H9 (cell line): ENCODE measurements at regions not wholly inside any gene's neighbourhood (a gene's known extent, or its start where the extent isn't known, plus 50 kb on each side); places are given as distances from the start of the nearest gene placed in this dataset.
"Not testable (repeated sequence)": the region's sequence is repeated elsewhere in the genome, so short reads cannot be mapped to it uniquely, and the experiment has no call there.

ENCODE experiments used
- DNase-seq: peaks from one replicate; pipeline ENCODE4 v3.0.0-alpha.2; 2017
- H2AFZ ChIP-seq: one replicate; pipeline ENCODE4 v1.6.1; 2013; ENCODE audit warnings: mild to moderate bottlenecking, low read length, control low read depth, moderate library complexity
- H2AK5ac ChIP-seq: 2 replicates; pipeline ENCODE4 v1.6.1; 2013; ENCODE audit warnings: low read length, control low read depth, mixed read lengths; ENCODE audit not compliant: insufficient read length
- H2BK120ac ChIP-seq: one replicate; pipeline ENCODE4 v1.6.1; 2013; ENCODE audit warnings: low read depth, mild to moderate bottlenecking, low read length, control low read depth, inconsistent platforms; ENCODE audit not compliant: poor library complexity, severe bottlenecking
- H2BK12ac ChIP-seq: 2 replicates; pipeline ENCODE4 v1.6.1; 2013; ENCODE audit warnings: low read length, control low read depth, mixed read lengths, low read depth; ENCODE audit not compliant: insufficient read length
- H2BK15ac ChIP-seq: 2 replicates; pipeline ENCODE4 v1.6.1; 2013; ENCODE audit warnings: low read depth, low read length, control low read depth
- H2BK20ac ChIP-seq: one replicate; pipeline ENCODE4 v1.6.1; 2013; ENCODE audit warnings: low read depth, mild to moderate bottlenecking, low read length, control low read depth, inconsistent platforms; ENCODE audit not compliant: poor library complexity, severe bottlenecking
- H2BK5ac ChIP-seq: 2 replicates; pipeline ENCODE4 v1.6.1; 2013; ENCODE audit warnings: low read length, control low read depth, mixed read lengths; ENCODE audit not compliant: insufficient read length
- H3K14ac ChIP-seq: 2 replicates; pipeline ENCODE4 v1.6.1; 2013; ENCODE audit warnings: low read length, control low read depth; ENCODE audit not compliant: insufficient read depth
- H3K18ac ChIP-seq: 2 replicates; pipeline ENCODE4 v1.6.1; 2013; ENCODE audit warnings: low read depth, mild to moderate bottlenecking, mixed read lengths, low read length, control low read depth; ENCODE audit not compliant: insufficient read length
- H3K23ac ChIP-seq: 2 replicates; pipeline ENCODE4 v1.6.1; 2013; ENCODE audit warnings: low read length, control low read depth, mixed read lengths, low read depth; ENCODE audit not compliant: insufficient read length
- H3K23me2 ChIP-seq: 2 replicates; pipeline ENCODE4 v1.6.1; 2013; ENCODE audit warnings: low read depth, mild to moderate bottlenecking, mixed read lengths, low read length, control low read depth; ENCODE audit not compliant: insufficient read length, poor library complexity, severe bottlenecking
- H3K27ac ChIP-seq: 2 replicates; pipeline ENCODE4 v1.5.1; 2013; ENCODE audit warnings: low read length, control low read depth, mixed read lengths, low read depth; ENCODE audit not compliant: insufficient read length
- H3K27me3 ChIP-seq: 2 replicates; pipeline ENCODE4 v1.6.1; 2013; ENCODE audit warnings: low read length, control low read depth, inconsistent platforms; ENCODE audit not compliant: insufficient read depth
- H3K4ac ChIP-seq: 2 replicates; pipeline ENCODE4 v1.6.1; 2013; ENCODE audit warnings: low read depth, mild to moderate bottlenecking, control low read depth, inconsistent platforms, low read length, moderate library complexity
- H3K4me1 ChIP-seq: 2 replicates; pipeline ENCODE4 v1.6.1; 2013; ENCODE audit warnings: low read length, control low read depth, inconsistent platforms; ENCODE audit not compliant: insufficient read depth
- H3K4me2 ChIP-seq: 2 replicates; pipeline ENCODE4 v1.6.1; 2013; ENCODE audit warnings: low read length, control low read depth, mixed read lengths; ENCODE audit not compliant: insufficient read length, insufficient read depth
- H3K56ac ChIP-seq: 2 replicates; pipeline ENCODE4 v1.6.1; 2013; ENCODE audit warnings: low read depth, mild to moderate bottlenecking, mixed read lengths, low read length, control low read depth; ENCODE audit not compliant: insufficient read length
- H3K79me1 ChIP-seq: 2 replicates; pipeline ENCODE4 v1.6.1; 2013; ENCODE audit warnings: low read depth, mild to moderate bottlenecking, moderate library complexity, low read length, control low read depth, inconsistent platforms; ENCODE audit not compliant: insufficient read depth, poor library complexity, severe bottlenecking
- H3K79me2 ChIP-seq: 2 replicates; pipeline ENCODE4 v1.6.1; 2013; ENCODE audit warnings: low read length, control low read depth, inconsistent platforms; ENCODE audit not compliant: insufficient read depth
- H3K9ac ChIP-seq: 2 replicates; pipeline ENCODE4 v1.6.1; 2013; ENCODE audit warnings: low read length, control low read depth, mixed read lengths; ENCODE audit not compliant: insufficient read length; ENCODE audit errors: extremely low read depth
- H3K9me3 ChIP-seq: one replicate; pipeline ENCODE4 v1.6.1; 2013; ENCODE audit warnings: low read depth, low read length, inconsistent platforms; ENCODE audit not compliant: control insufficient read depth
- H3T11ph ChIP-seq: one replicate; pipeline ENCODE4 v1.6.1; 2013; ENCODE audit warnings: mild to moderate bottlenecking, low read length, control low read depth, inconsistent platforms
- H4K20me1 ChIP-seq: one replicate; pipeline ENCODE4 v1.6.1; 2013; ENCODE audit not compliant: control insufficient read depth, insufficient read length, insufficient read depth
- H4K5ac ChIP-seq: 2 replicates; pipeline ENCODE4 v1.6.1; 2013; ENCODE audit warnings: low read depth, mild to moderate bottlenecking, mixed read lengths, low read length, control low read depth; ENCODE audit not compliant: insufficient read length
- H4K8ac ChIP-seq: replicated peaks from 2 replicates; pipeline ENCODE4 v1.6.1; 2013; ENCODE audit warnings: low read length, control low read depth, mixed read lengths, low read depth; ENCODE audit not compliant: insufficient read length
- H4K91ac ChIP-seq: 2 replicates; pipeline ENCODE4 v1.6.1; 2013; ENCODE audit warnings: low read depth, mild to moderate bottlenecking, moderate library complexity, mixed read lengths, low read length, control low read depth; ENCODE audit not compliant: insufficient read length
- H3K27ac Mint-ChIP-seq, 3 experiments: 2 replicates in 2 of 3; 3 replicates in 1 of 3; pipeline ENCODE4 v1.8.0; 2020 to 2021; ENCODE audit warnings: mixed read lengths in 3 of 3, mild to moderate bottlenecking in 1 of 3, moderate library complexity in 1 of 3
- H3K27me3 Mint-ChIP-seq: 2 replicates; pipeline ENCODE4 v1.8.0; 2021; ENCODE audit warnings: low read depth, mild to moderate bottlenecking, moderate library complexity, mixed read lengths
- H3K36me3 Mint-ChIP-seq, 3 experiments: 2 replicates in 2 of 3; 3 replicates in 1 of 3; pipeline ENCODE4 v1.8.0; 2020 to 2021; ENCODE audit warnings: low read depth in 3 of 3, mixed read lengths in 3 of 3; ENCODE audit not compliant: insufficient read depth in 1 of 3
- H3K4me1 Mint-ChIP-seq, 2 experiments: 2 replicates each; pipeline ENCODE4 v1.8.0; 2020; ENCODE audit warnings: mixed read lengths in 2 of 2
- H3K4me3 Mint-ChIP-seq, 2 experiments: 2 replicates in 1 of 2; 3 replicates in 1 of 2; pipeline ENCODE4 v1.8.0; 2020 to 2021; ENCODE audit warnings: mild to moderate bottlenecking in 2 of 2, mixed read lengths in 2 of 2, moderate library complexity in 1 of 2
- H3K9me3 Mint-ChIP-seq, 2 experiments: 2 replicates in 1 of 2; 3 replicates in 1 of 2; pipeline ENCODE4 v1.8.0; 2020; ENCODE audit warnings: mild to moderate bottlenecking in 2 of 2, mixed read lengths in 2 of 2, moderate library complexity in 1 of 2
- WGBS: extraction: QIAGEN DNeasy Blood & Tissue Kit; methylation state at CpG from one replicate; pipeline ENCODE4 v1.1.7; 2013; ENCODE audit warnings: missing lambda C conversion rate, low lambda C conversion rate, mixed read lengths; ENCODE audit not compliant: insufficient read length; ENCODE audit errors: extremely low coverage; 5-methylcytosine and 5-hydroxymethylcytosine counted together
- TF ChIP-seq, protein P1 (sequence below): fragments of 200-600 bp; sonication (generic); conservative IDR thresholded peaks from 3 replicates; pipeline ENCODE4 v1.8.0; 2021; ENCODE audit warnings: antibody characterized with exemption, mild to moderate bottlenecking

GRCh38 chr6:76914737-76915136 lies 548.6 kb downstream of the HTR1B start:
- H2BK12ac ChIP-seq: no peak overlapping the region
- Mint-ChIP-seq H3K9me3 (no peaks in the 10 kb centered on the region), H3K4me3 (no peak overlapping the region), H3K36me3 (no peaks in the 10 kb centered on the region), H3K27ac (no peak overlapping the region), H3K4me1 (no peaks in the 10 kb centered on the region), H3K27me3 (no peaks in the 10 kb centered on the region)
- H3K14ac ChIP-seq: no peak overlapping the region
- no peak overlapping the region for H2AK5ac ChIP-seq
- no peak overlapping the region for H2BK20ac ChIP-seq
- H3K4ac ChIP-seq: no peak overlapping the region
- no peak overlapping the region for H2AFZ ChIP-seq
- no peak for DNase-seq
- H3K56ac ChIP-seq: no peak overlapping the region
- no peak overlapping the region for H3K9ac ChIP-seq
- no peak overlapping the region for H4K8ac ChIP-seq
- no peak overlapping the region for H4K5ac ChIP-seq
- H4K91ac ChIP-seq: no peak overlapping the region
- H3K27ac ChIP-seq: no peak overlapping the region
- no peaks in the 10 kb centered on the region for H3K4me1 ChIP-seq
- H3K23me2 ChIP-seq: no peaks in the 10 kb centered on the region
- WGBS: no CpG with 5 or more reads among the region's 2 CpGs
- no peak overlapping the region for H2BK15ac ChIP-seq
- H3T11ph ChIP-seq: no peak overlapping the region
- H2BK120ac ChIP-seq: no peak overlapping the region
- H4K20me1 ChIP-seq: no peaks in the 10 kb centered on the region
- H3K23ac ChIP-seq: no peak overlapping the region
- H3K18ac ChIP-seq: no peak overlapping the region
- no peak overlapping the region for H2BK5ac ChIP-seq
- H3K27me3 ChIP-seq: no peaks in the 10 kb centered on the region
- H3K79me1 ChIP-seq: no peaks in the 10 kb centered on the region
- TF ChIP-seq, protein P1, sequence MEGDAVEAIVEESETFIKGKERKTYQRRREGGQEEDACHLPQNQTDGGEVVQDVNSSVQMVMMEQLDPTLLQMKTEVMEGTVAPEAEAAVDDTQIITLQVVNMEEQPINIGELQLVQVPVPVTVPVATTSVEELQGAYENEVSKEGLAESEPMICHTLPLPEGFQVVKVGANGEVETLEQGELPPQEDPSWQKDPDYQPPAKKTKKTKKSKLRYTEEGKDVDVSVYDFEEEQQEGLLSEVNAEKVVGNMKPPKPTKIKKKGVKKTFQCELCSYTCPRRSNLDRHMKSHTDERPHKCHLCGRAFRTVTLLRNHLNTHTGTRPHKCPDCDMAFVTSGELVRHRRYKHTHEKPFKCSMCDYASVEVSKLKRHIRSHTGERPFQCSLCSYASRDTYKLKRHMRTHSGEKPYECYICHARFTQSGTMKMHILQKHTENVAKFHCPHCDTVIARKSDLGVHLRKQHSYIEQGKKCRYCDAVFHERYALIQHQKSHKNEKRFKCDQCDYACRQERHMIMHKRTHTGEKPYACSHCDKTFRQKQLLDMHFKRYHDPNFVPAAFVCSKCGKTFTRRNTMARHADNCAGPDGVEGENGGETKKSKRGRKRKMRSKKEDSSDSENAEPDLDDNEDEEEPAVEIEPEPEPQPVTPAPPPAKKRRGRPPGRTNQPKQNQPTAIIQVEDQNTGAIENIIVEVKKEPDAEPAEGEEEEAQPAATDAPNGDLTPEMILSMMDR: no peak
- no peaks in the 10 kb centered on the region for H3K79me2 ChIP-seq
- H3K9me3 ChIP-seq: no peaks in the 10 kb centered on the region
- no peak overlapping the region for H3K4me2 ChIP-seq

GRCh38 chr6:76905541-76905940 lies 557.8 kb downstream of the HTR1B start:
- H4K8ac ChIP-seq, DNase-seq, H2AK5ac ChIP-seq, H3K56ac ChIP-seq, H3K4me1 Mint-ChIP-seq, H3K79me1 ChIP-seq, H2BK12ac ChIP-seq, H3K27me3 ChIP-seq, H3K14ac ChIP-seq, H2BK20ac ChIP-seq, H4K91ac ChIP-seq, H4K5ac ChIP-seq, H3K27ac Mint-ChIP-seq, H4K20me1 ChIP-seq, H3K23me2 ChIP-seq, H3K4me3 Mint-ChIP-seq, H2BK120ac ChIP-seq, H3K9ac ChIP-seq, H3K4ac ChIP-seq, H3K27me3 Mint-ChIP-seq, H3K23ac ChIP-seq, H3K79me2 ChIP-seq, H3K4me2 ChIP-seq, H2BK15ac ChIP-seq, H2AFZ ChIP-seq, H3T11ph ChIP-seq, H3K9me3 ChIP-seq, H3K4me1 ChIP-seq, H3K18ac ChIP-seq, H2BK5ac ChIP-seq, H3K27ac ChIP-seq: not testable (repeated sequence)
- peaks cover 4 to 16% (median 10%) of the 10 kb centered on the region in 3 experiments; a peak in 6 of 7 replicates for H3K36me3 Mint-ChIP-seq
- peaks cover 18 to 21% of the 10 kb centered on the region in 2 experiments for H3K9me3 Mint-ChIP-seq
- no CpG with 5 or more reads among the region's 6 CpGs for WGBS
